Activated naive CD4-positive, alpha-beta T cell treated with Interleukin-2 at 50 U/mL for 16 hours (primary cell): ENCODE measurements at regions not wholly inside any gene's neighbourhood (a gene's known extent, or its start where the extent isn't known, plus 50 kb on each side); places are given as distances from the start of the nearest gene placed in this dataset.
A peak's percentile ranks its signal among the peaks of the same experiment; 100 is the strongest.

ENCODE experiments used
- DNase-seq: peaks from one replicate; pipeline ENCODE4 v3.0.0-alpha.2; 2020

- no peak for DNase-seq
Measured at GRCh38 chr9:129276486-129277230, 98.6 kb upstream of the IER5L start.

- no peak for DNase-seq
Measured at GRCh38 chr9:129275626-129276247, 97.7 kb upstream of the IER5L start.

GRCh38 chr9:129273941-129274684 is 96.1 kb upstream of the IER5L start:
- DNase-seq: no peak

- DNase-seq: no peak
Measured at GRCh38 chr9:129273136-129273895, 95.3 kb upstream of the IER5L start.

GRCh38 chr9:129272348-129273025 is 94.4 kb upstream of the IER5L start:
- DNase-seq: no peak

DNA sequence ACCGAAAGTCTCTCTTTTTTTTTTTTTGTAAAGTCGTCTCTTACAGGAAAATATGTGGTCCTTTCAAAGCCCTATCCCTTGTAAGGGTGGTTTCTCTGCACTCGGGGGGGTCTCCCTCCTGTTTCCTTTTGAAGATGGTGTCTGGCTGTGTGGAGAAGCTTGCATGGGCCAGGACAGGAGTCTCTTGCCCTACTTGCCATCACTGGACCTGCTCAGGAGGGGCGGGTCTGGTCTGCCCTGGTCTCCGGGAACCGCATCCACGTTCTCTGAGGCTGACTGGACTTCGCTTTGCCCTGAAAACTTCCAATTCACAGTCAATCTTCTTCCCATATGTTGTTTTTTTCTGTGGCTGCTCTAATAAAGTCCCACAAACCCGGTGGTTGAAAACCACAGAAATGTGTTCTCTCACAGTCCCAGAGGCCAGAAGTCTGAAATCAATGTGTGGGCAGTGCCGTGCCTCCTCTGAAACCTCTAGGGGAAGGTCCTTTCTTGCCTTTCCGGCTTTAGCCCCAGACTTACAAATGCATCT is 92.9 kb upstream of the IER5L start:
- DNase-seq: no peak

- DNase-seq: peak; percentile 36
Measured at GRCh38 chr9:129270205-129270604, 92.1 kb upstream of the IER5L start.

- no peak for DNase-seq
Measured at GRCh38 chr9:129267141-129267540, 89.1 kb upstream of the IER5L start.

DNA sequence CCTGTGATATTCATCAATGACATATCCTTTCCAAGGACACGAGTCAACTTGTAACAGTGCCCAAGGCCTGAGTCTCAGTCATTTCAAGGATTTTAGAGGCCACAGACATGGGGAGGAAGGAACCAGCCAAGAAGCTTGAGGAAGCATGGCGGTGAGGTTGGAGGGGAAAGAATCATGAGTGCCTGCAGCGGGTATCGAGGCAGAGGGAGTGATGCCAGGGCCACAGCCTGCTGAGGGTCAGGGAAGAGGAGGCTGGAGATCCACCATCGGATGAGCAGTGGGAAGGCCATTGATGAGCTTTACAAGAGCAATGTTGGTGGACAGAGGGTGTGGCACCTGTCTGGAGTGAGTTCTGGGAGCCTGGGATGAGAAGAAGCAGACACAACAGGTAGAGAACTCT is 88.5 kb upstream of the IER5L start:
- DNase-seq: no peak

GRCh38 chr9:129264388-129264787 is 86.3 kb upstream of the IER5L start:
- DNase-seq: no peak

- no peak for DNase-seq
Measured at GRCh38 chr9:129263836-129264235, 85.8 kb upstream of the IER5L start.

- DNase-seq: no peak
Measured at GRCh38 chr9:129262261-129262660, 84.2 kb upstream of the IER5L start.

DNA sequence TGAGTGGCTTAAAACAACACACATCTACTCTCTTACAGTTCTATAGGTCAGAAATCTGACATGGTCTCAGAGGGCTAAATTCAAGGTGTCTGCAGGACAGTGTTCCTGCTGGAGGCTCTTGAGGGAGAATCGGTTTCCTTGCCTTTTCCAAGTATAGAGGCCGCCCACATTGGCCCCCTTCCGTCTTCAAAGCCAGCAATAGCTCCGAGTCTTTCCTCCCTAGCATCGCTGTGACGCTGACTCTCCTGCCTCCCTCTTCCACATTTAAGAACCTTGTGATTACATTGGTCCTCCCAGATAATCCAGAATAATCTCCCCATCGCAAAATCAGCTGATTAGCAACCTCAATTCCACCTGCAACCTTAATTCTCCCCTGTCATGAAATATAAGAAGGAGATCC is 81.3 kb upstream of the IER5L start:
- no peak for DNase-seq

DNA sequence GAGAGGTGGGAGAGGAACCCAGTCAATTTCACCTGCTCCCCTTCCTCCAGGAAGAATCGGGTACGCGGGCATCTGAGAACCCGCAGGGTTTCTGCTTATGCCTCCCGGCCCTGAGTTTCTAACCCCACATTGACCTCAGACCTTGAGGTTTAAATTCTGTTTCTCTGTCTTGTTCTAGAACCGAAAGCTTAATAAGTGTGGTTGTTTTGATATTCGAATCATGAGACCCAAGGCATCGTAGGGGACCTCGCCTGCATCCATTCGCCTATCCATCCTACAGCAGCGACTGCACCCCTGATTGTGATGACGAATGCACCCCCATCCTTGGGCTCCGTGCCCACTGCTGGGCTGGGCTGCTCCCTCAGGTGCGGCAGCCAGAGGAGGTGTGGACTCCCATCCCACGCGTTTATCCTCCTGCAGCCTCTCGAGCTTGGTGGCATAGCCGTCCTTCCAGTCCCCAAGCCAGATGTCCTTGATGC is 80.8 kb upstream of the IER5L start:
- peak; percentile 17 for DNase-seq

GRCh38 chr9:129258124-129258822 is 80.2 kb upstream of the IER5L start:
- peak; percentile 87 for DNase-seq

GRCh38 chr9:129256959-129257713 is 79.1 kb upstream of the IER5L start:
- no peak for DNase-seq

DNA sequence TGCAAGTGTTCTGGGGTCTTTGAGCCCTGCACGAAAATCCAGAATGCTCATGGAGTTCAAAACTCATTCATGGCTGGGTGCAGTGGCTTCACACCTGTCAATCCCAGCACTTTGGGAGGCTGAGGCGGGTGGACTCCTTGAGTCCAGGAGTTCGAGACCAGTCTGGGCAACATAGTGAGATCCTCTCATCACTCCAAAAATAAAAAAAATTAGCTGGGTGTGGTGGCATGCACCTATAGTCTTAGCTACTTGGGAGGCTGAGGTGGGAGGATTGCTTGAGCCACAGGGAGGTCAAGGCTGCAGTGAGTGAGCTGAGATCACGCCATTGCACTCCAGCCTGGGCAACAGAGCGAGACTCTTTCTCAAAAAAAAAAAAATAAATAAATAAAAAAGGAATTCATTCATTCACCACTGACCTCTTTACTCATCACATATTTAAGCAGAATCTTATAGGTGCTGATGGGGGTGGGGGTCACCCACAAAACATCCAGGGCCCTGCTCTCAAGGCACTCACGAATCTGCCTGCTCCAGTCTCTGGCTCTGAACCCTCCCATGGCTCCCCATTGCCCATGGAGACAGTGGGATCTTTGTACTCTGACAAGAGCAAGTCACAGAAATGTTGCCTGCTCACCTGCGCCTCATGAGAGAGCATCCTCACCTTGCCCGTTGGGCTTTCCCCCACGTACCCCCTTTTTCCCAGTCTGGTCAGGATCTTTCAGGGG is 76.7 kb upstream of the IER5L start:
- no peak for DNase-seq

DNA sequence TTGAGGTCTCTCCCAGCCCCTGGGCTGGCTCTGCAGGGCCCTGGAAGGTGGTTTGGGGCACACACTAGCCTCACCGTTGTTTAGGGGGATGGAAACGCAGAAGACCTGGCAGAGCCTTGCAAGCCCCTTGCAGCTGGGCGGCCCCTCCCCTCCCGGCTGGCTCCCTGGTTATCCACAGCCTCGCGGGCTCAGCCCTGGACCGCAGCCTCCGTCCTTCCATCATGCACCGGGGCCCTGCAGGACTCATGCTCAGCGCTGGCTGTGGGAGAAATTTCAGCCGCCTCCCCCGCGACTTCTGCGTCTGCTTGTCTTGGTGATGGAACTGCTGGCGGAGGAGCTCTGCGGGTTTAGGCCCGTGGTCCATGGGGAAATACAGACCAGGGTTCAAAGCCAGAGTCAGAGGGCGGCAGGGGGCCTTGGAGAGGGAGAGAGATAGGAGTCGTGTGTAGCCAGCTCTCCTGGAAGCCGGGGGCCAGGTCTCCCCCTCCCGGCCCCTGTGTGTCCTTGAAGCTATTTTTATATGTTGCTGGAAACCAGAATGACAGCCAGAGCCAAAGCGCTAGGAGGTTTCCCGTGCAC is 75.8 kb upstream of the IER5L start:
- DNase-seq: no peak

DNA sequence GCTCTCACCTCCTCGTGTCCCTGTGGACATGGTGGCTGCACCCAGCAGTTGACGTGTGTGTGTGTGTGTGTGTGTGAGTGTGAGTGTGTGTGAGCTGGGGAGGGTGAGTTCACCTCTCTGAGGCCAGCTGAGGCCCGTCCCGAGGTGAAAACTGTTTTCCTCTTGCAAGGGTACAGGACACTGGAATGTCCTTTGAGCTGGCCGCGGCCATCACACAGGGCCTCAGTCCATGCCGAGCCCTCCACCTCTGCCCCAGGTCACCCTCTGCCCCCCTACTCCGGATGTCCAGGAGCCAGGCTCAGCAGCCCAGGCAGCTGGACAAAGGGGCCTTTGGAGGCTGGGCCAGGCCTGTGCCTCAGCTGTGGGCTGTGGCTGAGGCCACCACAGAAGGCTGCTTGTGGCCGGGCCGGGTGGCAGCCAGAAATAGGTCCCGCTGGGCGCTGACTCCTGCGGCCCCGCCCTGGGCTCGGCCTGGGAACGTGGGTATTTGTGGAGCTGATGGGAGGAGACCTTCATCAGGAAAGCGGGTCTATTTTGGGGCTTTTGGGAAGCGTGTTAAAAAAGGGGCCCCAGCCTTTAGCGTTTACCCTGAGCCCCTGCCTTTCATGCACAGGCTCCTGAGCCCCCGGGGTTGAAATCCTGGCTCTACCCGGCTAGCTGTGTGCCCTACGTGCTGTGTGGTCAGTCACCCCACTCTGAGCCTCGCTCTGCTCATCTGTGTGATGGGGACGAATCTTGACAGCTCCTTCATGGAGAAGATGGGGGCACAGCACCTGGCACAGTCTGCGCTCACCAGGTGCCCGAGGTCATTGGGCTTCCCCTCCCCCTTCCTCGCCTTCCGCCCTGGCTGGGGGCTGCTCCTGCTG is 75.1 kb upstream of the IER5L start:
- no peak for DNase-seq
